ENCODE measurements at regions not wholly inside any gene's neighbourhood (a gene's known extent, or its start where the extent isn't known, plus 50 kb on each side); places are given as distances from the start of the nearest gene placed in this dataset.

DNA sequence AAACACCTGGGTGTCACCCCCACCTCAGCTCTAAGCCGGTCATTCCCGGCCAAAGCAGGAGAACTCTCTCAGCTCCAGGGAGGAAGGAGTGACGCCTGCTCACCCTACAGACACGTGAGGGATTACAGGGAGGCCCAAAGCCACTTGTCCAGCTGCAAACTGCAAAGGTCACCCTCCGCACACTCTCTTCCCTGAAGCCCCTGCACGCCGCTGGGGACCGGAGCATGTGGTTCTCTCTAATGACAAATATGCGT is 108.0 kb upstream of the ID2 start:
- TF ChIP-seq, protein P1, sequence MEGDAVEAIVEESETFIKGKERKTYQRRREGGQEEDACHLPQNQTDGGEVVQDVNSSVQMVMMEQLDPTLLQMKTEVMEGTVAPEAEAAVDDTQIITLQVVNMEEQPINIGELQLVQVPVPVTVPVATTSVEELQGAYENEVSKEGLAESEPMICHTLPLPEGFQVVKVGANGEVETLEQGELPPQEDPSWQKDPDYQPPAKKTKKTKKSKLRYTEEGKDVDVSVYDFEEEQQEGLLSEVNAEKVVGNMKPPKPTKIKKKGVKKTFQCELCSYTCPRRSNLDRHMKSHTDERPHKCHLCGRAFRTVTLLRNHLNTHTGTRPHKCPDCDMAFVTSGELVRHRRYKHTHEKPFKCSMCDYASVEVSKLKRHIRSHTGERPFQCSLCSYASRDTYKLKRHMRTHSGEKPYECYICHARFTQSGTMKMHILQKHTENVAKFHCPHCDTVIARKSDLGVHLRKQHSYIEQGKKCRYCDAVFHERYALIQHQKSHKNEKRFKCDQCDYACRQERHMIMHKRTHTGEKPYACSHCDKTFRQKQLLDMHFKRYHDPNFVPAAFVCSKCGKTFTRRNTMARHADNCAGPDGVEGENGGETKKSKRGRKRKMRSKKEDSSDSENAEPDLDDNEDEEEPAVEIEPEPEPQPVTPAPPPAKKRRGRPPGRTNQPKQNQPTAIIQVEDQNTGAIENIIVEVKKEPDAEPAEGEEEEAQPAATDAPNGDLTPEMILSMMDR (IDR thresholded peaks at IDR 0.05; ENCODE audit: low read depth, low read length), result no peak
- no peak for TF ChIP-seq POLR2A (IDR thresholded peaks at IDR 0.05; ENCODE audit: extremely low read depth, insufficient read length)
- TF ChIP-seq, protein P2, sequence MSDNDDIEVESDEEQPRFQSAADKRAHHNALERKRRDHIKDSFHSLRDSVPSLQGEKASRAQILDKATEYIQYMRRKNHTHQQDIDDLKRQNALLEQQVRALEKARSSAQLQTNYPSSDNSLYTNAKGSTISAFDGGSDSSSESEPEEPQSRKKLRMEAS (IDR thresholded peaks at IDR 0.05; ENCODE audit: low read depth, low read length), result no peak

Data from NB4 (cell line).